IPS-NIHi11 (cell line): ENCODE measurements at regions not wholly inside any gene's neighbourhood (a gene's known extent, or its start where the extent isn't known, plus 50 kb on each side); places are given as distances from the start of the nearest gene placed in this dataset.
"Not testable (repeated sequence)": the region's sequence is repeated elsewhere in the genome, so short reads cannot be mapped to it uniquely, and the experiment has no call there.

ENCODE experiments used
- DNase-seq: peaks from one replicate; pipeline ENCODE4 v3.0.0; 2012; ENCODE audit warnings: mixed read lengths, low spot score

DNA sequence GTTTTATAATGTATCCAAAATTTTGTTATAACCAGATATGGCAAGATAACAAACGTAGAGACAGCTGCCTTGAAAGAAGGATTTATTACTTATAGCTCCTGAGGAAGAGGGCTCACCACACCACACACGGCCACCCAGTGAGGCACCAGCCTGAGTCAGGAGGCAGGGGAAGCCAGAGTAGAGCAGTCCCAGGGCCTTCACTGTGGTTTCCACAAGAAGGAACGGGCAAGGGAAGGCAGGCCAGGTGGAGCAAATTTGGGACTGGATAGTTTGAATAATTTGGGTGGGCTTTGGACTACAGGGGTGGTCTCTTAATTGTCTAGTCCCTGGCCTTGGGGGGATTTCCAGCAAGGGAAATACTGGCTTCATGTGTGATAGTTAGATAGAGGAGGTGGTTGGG lies 72.5 kb downstream of the RRAGC start:
- DNase-seq: no peak

DNA sequence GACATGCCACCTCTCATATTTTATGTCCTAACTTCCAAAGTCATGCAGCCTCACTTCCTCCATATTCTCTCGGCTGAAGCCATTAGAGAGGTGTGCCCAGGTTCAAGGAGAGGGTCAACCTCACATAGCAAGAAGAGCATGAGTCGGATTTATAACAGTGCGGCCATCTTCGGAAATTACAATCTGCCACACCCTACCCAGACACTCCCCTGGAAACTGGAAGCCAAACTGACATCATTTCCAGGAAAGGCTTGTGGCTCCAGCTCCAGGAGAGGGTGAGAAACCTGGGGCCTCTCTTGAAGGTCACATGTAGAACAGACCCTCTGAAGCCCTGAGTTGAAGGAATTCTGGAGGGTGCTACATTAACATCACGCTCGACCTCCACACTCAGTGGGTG lies 73.5 kb downstream of the RRAGC start:
- DNase-seq: no peak

DNA sequence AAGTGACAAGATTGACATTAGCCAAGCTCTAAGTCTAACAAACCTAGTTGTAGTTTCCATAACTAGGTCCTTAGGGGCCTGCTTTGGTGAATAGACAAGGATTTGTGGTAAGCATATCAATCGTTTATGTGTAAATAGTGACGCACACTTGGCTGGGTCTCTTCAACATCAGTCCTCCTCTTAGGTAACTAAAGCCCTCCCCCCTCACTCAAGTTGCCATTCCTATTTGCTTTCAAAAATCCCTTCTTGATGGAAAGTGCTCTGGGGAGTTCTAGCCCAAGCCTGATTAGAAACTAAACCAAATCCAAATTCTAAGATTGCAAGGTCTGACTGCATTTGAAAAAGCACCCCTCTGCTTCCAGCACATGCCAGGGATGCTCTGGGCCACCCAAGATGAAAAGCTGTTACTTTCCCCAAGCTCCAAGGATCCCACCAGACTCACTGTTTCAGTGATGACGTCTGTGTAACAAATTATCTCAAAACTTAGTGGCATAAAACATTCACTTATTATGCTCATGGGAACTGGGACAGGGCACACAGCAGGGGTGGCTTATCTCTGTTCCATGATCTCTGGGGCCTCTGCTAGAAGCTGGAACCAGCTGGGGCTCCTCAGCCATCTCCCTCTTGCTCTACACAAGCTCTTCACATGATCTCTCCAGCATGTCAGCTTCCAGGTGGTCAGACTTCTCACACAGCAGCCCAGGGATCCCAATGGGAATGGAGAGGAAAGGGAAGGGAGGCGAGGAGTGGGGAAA lies 74.1 kb downstream of the RRAGC start:
- no peak for DNase-seq

DNA sequence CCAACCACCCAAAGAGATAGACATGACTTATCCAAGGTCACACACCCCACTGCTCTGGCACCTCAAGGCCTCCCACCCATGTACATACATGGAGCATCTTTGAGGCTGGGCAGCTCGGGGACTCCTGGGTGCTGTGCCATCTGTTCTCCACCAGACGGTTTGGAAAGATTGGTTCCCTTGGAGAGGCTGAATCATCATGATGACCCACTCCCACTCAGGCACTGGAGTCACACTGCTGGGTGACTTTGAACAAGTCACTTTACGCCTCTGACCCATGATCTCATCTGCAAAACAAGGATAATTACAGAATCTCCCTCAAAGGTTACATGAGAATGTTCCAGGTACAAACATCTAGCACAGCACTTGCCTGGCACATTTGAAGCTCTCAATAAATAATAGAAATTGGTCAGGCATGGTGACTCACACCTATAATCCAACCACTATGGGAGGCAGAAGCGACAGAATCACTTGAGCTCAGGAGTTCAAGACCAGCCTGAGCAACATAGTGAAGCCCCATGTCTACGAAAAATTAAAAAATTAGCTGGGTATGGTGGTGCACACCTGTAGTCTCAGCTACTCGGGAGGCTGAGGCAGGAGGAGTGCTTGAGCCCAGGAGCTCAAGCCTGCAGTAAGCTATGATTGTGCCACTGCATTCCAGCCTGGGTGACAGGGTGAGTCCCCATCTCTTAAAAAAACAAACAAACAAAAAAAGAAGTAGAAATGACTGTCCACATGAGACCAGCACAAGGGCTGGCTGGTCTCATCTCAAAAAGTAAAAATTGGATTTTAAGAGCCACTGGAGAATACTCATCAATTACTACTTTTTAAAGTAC lies 74.9 kb downstream of the RRAGC start:
- DNase-seq: no peak

DNA sequence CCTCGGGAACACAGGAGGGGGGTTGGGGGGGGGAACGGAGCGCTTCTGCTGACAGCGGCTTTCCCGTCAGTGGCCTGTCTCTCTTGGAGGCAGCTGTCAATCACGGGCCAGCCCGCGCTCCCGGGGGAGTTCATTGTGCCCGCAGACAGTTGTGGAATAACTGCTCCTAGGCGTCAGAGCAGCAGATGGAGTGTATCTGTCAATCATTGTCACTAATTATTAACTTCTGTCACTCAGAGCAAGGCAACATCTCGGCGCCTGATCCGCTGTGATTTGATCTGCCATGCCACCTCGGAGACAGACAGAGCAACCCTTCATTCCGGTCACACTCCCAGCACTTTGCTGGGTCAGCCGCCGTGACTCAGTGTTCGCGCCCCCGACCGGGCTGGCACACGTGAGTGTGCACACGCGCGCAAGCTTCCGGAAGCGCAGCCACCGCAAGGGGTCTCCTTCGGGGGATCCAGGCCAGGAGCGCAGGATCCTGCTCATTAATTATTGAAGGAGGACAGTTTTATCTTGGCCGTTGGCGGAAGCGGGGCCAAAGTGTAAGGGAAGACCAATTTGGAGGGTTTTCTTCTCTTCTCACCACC lies 75.8 kb downstream of the RRAGC start:
- no peak for DNase-seq

DNA sequence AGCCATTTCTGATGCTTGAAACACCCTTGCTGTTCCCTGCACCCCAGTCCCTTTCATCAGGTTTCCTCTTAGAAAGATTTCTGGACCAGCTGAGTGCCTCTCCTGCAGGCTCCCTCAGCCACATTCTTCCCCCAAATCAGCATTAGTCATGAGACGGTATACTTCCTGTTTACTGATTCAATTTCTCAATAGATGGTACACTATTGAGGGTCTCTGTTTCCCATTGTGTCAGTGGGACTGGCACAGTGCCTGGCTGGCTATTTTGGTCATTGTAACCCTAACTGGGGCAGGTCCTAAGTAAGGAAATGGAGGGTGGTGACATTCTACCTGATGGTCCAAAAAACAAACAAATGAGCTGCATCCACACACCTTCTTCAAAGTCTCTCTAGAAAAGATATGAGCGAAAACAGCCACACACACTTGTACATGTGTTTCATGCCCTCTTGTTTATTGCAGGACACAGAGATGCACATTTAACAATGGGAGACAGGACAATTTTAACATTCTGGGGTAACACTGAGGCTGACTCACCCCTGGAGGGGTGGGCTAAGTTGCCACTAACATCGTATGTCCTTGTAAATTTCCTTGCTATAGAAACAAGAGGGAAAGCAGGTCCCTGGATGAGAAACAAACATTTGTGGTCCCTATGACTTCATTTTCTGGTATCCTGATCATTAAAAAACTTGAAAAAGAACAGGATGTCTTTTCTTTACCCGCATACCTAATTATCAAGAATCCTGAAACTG lies 77.5 kb downstream of the RRAGC start:
- DNase-seq: no peak

DNA sequence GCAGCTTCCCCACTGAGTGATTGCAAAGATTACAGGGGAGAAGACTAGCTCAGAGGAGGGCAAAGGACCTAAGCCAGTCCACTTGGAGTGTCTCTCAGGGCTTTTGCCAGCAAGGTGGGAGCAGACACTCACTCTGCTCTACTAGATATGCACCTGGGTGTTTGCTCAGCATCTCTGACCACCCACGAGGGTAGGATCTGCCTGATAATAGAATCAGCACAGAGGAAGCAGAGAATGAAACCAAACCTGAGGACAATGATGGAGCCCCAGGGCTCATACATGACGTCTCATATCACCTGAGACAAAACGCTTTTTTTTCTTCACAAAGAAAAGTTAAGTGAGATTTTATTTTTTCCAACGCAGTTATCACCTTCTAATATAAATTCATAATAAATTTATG lies 79.4 kb downstream of the RRAGC start:
- DNase-seq: no peak

DNA sequence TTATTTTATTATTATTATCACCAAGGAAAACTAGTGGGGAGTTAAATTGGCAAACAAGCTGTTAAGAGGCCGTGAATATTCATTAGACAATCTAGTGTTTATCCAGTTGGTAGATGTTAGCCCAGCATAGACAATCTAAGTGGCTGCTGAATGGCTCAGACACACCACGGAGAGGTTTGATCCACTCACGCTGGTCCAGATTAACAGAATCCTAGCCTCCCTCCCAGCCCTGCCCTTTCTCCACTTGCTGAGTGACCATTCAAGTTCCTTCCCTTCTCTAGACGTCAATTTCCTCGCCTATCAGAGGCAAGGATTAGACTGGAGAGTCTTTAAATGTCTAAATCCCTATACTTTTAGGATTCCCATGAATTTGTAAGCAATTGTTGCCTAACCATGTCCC lies 80.1 kb downstream of the RRAGC start:
- no peak for DNase-seq

DNA sequence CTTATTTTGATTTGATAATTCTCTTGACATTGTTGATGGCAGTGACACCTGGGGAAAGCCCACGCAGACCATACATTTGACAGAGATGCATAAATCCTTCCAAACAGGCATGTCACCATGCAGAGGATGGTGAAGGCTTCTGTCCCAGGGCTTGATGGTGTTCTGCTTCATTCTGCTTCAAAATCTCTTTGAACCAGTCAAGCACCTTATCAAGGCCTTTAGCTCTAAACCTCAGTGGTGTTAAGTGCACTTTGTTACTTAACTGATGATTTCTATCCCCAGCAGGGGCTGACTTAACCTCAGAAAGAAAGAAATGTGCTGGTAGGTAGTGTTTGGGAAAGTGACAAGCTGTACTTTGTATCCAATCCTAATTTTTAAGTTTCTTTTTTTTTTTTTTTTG lies 81.1 kb downstream of the RRAGC start:
- no peak for DNase-seq

DNA sequence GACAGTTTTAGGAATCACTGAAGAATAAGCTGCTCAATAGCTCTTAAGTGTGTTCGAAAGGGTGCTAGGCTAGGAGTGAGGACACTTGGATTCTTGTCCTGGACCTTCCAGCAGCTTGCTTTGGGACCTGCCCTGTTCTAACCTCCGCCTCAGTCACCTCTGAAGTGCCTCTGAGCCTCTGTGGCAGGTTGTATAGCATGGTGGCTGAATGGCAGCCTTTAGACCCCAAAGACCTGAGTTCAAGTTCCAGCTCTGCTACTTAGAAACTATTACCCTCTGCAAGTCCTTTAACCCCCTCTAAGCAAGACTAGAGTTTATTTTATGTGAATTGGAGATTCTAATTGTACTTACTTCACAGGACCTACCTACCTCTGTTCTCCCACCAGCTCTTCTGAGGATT lies 81.5 kb downstream of the RRAGC start:
- no peak for DNase-seq

DNA sequence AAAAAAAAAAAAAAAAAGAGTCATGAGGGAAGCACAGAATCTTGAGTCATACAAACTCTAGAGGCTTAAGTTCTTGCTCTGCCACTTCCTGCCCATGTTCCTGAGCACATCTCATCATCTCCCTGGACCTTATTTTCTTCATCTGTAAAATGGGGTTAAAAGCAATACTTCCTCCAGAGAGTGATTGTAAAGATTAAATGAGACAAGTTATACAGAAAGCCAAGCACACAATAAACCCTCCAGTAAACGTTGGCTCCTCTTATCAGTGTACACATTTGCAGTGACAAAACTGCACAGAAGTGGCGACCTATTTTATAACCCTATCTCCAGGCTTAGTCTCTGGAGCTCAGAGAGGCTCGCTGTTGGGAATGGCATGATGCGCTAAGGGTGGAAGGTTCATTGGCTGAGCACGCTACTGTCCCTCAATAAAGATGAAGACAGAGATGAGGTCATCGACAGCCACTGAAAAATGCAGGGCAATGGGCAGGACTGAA lies 82.1 kb downstream of the RRAGC start:
- DNase-seq: no peak

DNA sequence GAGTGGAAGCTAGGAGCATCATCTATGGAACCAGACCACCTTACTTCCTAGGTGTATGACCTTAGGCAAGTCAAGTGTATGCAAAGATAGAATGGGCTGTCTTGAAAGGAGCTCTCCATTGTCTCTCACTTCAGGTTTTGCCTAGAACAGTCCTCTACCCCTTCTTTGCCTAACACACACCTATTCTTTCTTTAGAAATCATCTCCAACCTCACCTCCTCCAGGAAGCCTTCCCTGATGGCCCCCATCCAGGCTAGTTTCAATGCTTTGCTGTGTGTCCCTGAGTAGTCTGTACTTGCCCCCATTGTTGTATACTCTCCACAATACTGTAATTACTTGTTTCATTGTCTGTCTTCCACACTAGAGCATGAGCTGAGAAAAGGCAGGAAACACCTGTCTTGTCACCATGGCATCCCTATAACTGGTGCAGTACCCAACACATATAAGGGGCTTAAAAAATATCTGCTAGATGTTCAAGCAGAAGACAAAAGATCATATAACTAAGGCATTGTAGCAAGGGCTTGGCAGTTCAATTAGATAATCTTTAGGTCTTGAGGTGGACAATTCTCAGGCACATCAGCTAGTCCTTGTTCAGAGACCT lies 83.0 kb downstream of the RRAGC start:
- no peak for DNase-seq

DNA sequence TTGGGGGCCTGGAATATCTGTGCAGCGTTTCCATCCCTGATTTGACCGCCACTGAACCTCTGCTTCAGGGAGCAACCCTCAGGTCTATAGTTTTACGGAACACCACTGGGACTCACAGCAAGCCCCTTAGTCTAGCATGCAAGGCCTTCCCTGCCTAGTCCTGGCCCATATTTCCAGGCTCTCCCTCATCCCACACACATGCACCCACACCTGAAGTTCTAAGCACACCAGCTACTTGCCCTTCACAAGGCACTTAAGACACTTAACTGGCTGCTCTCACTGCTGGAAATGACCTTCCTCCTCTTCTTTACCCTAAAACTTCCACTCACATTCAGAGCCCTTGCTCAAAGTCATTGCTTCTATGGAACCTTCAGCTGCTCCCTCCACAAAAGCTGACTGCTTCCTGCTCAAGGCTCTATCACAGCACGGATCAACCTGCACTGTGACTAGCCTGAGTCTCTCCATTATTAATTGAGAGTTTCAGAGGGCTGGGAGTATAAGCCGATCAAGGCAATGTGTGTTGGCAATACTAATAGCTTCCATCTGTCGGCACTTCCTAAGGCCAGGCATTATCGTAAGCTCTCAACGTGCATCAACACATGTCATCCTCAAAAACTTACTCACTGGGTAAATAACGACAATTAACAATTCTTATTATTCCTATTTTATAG lies 84.3 kb downstream of the RRAGC start:
- DNase-seq: no peak

DNA sequence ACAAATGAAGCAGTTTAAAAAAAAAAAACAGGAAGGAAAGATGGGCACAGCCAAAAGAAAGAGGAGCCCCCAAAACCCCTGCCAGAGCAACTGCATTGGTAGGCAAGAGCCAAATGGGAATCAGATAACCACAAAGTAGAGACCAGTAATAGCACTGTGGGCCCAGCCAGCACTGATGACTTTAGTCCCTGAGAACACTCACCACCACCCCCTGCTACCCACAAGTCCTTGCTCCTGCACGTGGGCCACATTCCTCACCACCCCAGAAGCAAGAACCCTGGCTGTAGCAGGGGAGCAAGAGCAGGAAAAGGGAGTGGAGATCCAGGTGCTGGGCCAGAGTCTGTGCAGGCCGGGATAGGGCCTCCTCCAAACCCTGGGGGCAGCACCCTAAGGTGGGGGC lies 86.1 kb downstream of the RRAGC start:
- DNase-seq: no peak

DNA sequence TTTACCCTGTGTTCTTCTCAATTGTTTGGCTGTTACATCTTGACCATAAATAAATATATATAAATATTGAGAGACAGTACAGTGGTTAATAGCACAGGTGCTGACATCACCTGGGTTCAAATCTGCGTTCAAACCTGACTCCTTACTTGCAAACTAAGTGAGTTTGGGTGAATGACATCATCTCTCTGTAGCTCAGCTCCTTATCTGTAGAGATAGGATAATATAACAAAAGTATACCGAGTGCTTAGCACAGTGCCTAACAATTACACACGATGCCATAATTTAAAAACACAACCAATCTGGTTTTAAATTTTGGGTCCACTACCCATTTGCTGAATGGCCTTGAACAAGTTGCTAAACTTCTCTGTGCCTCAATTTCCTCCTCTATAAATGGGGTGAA lies 86.6 kb downstream of the RRAGC start:
- no peak for DNase-seq

DNA sequence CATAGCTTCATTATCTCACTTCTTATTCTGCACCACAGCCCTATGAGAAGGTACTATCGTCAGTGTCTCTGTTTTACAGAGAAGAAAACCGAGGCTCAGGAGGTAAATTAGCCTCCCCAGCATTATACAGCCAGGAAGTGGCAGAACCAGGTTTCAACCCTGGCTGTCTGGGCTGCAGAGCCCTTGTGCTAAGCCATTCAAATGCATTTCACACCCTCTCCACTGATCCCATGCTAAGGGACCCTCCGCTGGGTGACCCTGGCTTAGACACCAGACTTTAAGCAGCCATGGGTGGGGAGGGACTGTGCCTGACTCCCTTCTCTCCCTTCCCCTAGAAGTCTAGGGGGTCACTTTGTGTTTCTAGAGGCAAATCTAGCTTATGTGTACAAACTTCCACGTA lies 87.5 kb downstream of the RRAGC start:
- DNase-seq: peak; percentile 31

DNA sequence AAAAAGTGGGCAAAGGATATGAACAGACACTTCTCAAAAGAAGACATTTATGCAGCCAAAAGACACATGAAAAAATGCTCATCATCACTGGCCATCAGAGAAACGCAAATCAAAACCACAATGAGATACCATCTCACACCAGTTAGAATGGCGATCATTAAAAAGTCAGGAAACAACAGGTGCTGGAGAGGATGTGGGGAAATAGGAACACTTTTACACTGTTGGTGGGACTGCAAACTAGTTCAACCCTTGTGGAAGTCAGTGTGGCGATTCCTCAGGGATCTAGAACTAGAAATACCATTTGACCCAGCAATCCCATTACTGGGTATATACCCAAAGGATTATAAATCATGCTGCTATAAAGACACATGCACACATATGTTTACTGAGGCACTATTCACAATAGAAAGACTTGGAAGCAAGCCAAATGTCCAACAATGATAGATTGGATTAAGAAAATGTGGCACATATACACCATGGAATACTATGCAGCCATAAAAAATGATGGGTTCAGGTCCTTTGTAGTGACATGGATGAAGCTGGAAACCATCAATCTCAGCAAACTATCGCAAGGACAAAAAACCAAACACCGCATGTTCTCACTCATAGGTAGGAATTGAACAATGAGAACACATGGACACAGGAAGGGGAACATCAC lies 88.9 kb downstream of the RRAGC start:
- not testable (repeated sequence) for DNase-seq

DNA sequence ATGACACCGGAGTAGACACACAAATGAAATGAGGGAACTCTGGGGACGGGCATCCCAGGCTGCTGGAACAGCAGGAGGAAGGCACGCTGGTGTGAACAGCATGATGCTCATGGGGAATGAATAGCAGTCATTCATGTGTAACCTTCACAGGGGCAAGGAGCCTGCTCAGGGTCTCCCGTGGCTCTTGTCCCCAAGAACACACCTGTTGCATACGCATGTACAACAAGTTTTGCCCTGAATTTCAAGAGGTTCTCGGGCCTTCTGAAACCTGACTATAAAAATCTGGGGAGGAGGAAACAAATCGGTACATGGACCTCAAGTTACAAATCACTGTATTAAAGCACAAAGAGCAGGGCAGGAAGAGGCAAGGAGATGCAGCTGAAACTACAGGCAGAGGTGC lies 93.4 kb downstream of the RRAGC start:
- no peak for DNase-seq

DNA sequence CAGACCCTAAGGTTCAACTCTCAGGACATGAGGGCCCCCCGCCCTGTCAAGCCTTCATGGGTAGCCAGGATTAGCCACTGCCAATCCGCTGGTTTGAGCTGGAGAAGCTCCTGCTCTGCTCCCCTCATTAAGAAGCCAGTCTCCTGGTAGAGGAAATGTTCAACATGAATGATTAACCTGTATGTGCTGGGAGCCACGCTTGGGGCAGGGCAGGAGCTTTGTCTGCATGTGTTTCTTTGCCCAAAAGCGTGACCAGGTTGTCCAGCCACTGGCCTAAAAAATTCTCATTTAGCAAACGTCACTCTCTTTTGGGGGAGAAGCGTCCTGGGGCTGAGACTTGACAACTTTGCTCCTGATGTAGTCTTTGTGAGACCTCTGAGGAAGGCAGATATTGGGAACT lies 96.5 kb downstream of the RRAGC start:
- DNase-seq: no peak

DNA sequence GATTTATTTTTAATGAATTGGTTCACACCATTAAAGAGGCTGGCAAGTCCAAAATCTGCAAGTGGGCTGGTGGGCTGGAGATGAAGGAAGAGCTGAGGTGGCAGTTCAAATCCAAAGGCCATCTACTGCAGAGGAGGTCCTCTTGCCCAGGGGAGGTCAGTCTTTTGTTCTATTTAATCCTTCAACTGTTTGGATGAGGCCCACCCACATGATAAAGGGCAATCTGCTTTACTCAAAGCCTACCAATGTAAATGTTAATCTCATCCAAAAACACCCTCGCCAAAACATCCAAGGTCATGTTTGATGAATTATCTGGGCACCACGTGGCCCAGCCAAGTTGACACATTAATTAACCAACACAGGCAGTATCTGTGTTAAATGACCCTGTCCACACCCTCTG lies 99.0 kb downstream of the RRAGC start:
- no peak for DNase-seq

DNA sequence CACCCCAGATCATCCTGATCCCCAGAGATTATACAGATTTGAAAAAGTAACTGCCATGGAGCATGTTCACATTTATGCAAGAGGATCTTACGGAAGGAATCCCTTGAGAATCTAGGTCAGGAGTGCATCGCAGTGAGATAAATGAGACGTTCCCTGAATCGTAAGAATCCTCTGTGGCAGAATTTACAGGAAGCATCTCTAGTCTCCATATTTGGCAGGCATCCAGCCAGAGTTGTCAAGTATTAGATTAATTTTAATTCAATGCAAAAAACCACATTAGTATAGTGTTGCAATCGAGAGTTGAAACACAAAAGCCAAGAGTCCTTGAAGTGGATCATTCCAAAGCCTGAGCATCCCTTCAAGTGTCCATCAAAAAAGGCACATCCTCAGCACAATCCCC lies 100.8 kb downstream of the RRAGC start:
- DNase-seq: no peak
